NCI-H524 treated with DMSO at 0.1 percent for 48 hours (cell line): ENCODE measurements at regions not wholly inside any gene's neighbourhood (a gene's known extent, or its start where the extent isn't known, plus 50 kb on each side); places are given as distances from the start of the nearest gene placed in this dataset.
"Not testable (repeated sequence)": the region's sequence is repeated elsewhere in the genome, so short reads cannot be mapped to it uniquely, and the experiment has no call there.

Experiments used
- DNase-seq: peaks from one replicate; lab custom pipeline; 2025; lab: John Stamatoyannopoulos, UW

- not testable (repeated sequence) for DNase-seq
Measured at GRCh38 chr5:17034992-17035391, 98.9 kb upstream of the MYO10 start.

- DNase-seq = no peak
Measured at GRCh38 chr5:17037751-17038150, 101.7 kb upstream of the MYO10 start.

DNA sequence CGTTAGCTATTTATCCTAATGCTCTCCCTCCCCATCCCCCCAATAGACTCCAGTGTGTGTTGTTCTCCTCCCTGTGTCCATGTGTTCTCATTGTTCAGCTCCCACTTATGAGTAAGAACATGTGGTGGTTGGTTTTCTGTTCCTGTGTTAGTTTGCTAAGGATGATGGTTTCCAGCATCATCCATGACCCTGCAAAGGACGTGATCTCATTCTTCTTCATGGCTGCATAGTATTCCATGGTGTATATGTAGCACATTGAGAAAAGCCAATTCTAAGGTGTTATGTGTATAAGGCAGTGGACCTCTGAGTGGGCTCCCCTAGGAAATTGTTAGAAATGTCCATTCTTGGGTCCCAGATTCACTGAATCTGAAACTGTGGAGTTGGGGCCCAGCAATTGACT, 103.1 kb upstream of the MYO10 start:
- no peak for DNase-seq

DNA sequence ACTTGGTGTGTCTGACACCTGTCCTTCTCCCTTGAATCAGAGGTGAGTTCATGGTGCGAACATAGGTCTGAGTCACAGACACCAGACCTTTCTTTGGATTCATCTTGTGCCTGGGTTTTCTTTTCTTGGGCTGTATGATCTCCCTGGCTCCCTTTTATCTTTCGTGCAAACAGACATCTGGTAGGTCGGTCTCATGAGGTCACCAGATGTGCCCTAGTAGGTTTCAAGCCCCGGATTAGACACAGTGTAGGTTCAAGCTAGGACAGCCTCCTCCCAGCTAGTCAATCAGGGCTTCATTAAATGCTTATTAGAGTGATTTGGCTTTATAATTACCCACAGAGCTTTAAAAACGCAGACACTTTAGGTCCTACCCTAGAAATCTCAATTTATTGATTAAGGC, 106.0 kb upstream of the MYO10 start:
- peak; percentile 14 for DNase-seq

DNA sequence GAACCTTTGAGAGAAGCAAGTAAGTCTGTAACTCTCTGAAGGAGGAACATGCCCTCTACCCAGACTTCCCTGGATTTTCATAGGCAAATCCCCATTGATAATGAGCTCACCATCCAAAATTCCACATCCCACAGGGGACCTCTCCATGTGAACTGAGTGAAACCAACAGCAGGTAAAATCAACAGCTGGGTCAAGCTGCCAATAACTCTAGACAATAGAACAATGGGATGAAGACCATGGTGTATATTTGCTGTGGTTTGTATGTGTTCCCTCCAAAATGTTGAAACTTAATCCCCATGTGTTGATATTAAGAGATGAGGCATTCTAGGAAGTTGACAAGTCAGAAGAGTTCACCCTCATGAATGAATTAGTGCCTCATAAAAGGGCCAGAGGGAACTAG, 110.2 kb upstream of the MYO10 start:
- DNase-seq = no peak

- no peak for DNase-seq
Measured at GRCh38 chr5:17050236-17050635, 114.1 kb upstream of the MYO10 start.

- no peak for DNase-seq
Measured at GRCh38 chr5:17054911-17055310, 118.8 kb upstream of the MYO10 start.

DNA sequence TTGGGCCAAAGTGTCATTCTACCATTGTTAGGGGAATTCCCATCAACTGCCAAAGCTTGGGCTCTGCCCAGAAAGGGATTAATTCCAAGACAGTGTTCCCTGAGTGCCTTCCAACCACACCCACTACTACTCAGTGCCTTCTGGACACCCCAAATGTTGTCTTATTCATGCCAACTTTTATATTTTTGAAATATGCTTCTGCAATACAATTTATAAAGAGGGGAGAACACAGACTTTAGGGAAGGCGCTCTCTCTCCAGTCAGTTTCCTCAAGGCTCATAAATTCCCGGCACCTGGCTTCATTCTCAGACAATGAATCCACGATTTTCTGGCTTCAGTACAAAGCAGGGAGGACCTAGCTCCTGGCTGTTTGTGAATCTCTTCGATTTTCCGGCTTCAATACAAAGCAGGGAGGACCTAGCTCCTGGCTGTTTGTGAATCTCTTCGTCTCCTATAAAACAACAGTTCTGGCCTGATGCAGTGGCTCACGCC, 120.1 kb upstream of the MYO10 start:
- DNase-seq = peak; percentile 66

DNA sequence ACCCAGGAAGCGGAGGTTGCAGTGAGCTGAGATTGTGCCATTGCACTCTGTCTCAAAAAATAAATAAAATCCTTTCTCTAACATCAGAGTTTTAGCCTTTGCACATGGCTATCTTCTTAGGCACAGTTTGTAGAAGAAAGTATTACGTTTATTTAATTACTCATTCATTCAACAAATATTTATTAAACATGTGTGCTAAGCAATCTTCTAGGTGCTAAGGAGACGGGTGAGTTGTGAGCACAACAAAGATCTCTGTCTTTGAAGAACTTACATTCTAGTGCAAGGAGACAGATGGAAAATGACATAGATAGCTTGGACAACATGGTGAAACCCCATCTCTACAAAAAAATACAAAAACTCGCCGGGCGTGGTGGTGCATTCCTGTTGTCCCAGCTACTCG, 122.3 kb upstream of the MYO10 start:
- no peak for DNase-seq

GRCh38 chr5:17061973-17062470, 125.9 kb upstream of the MYO10 start:
- DNase-seq = peak; percentile 5

GRCh38 chr5:17062741-17063140, 126.7 kb upstream of the MYO10 start:
- DNase-seq = not testable (repeated sequence)

- no peak for DNase-seq
Measured at GRCh38 chr5:17064241-17064640, 128.2 kb upstream of the MYO10 start.

DNA sequence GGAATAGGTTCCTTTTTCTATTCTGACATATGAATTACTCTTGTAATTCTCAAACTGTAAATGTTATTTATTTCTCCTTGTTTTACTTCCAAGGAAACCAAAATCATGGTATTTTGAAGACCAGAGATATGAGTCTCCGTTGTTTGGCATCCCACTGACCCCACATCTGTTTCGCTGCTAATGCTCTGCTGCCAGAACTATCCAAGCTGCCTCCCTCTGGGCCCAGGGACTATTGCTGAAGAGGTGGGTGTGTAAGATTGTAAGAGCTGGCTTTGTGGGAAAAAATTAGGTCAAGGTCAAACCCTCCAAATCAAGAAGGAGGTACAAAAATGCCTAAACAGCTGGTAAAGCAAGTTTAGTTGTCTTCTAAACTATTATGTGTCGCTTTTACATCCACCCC, 129.4 kb upstream of the MYO10 start:
- no peak for DNase-seq

DNA sequence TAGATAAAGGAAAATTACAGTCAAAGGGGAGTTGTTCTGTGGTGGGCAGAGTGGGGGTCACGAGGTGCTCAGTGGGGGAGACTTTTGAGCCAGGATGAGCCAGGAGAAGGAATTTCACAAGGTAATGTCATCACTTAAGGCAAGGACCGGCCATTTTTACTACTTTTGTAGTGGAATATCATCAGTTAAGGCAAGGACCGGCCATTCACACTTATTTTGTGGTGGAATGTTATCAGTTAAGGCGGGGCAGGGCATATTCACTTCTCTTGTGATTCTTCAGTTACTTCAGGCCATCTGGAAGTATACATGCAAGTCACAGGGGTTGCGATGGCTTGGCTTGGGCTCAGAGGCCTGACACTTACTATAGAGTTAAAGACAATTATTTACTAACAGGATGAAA, 129.9 kb upstream of the MYO10 start:
- DNase-seq = not testable (repeated sequence)

- no peak for DNase-seq
Measured at GRCh38 chr5:17067657-17068392, 131.7 kb upstream of the MYO10 start.

DNA sequence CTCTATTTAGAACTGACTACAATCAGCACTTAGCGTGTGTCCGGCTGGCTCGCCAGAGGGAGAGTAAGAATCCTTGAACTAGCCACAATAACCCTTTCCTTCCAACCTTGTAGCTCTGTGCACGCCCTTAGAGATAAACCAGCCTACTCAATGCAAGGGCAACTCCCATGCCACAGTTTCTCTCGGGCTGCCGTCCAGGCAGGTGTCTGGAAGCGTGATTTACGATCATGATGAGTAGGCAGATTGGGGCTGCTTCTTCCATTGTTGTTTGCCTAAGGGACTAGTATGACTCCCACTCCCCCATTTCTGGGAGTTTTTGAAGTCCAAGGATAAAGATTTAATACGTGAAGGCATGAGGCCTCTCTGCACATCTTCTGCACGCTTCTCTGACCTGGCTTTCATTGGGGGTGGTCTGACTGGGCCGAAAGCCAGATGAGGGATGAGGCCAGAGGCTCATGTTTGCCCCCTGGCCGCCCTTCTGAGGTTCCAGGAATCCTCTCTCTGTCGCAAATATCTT, 134.0 kb upstream of the MYO10 start:
- DNase-seq = no peak

GRCh38 chr5:17070647-17071046, 134.6 kb upstream of the MYO10 start:
- DNase-seq = no peak

- DNase-seq = no peak
Measured at GRCh38 chr5:17075236-17075635, 139.1 kb upstream of the MYO10 start.

DNA sequence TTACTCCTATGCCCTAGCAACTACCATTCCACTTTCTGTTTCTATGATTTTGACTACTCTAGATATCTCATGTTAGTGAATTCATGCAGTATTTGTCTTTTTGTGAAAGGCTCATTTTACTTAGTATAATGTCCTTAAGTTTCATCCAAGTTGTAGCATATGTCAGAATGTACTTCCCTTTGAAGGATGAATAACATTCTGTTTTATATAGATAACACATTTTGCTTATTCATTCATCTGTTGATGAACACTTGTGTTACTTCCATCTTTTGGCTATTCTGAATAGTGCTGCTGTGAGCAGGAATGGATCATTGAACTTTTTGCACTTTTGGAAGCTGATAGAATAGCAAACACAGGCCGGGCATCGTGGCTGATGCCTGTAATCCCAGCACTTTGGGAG, 140.2 kb upstream of the MYO10 start:
- no peak for DNase-seq

GRCh38 chr5:17077440-17078233, 139.8 kb upstream of the BASP1 start:
- DNase-seq = no peak

DNA sequence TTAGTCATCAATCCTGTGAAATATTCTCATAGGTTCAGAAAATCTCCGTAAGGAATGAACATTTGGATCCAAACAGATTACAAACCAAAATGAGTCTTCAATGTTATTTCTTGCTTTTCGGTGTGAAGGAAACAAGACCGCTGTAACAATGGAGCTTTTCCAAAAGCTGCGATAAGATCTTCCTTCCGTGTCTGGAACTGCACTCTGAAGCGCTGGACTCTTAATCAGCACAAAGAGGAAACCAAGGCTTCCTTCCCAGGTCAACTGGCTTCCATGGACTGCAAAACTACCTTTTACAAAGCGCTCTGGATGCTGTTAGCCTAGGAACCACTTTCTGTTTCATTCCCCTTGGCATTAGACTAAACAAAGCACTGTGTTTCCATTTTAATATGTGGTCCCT, 137.9 kb upstream of the BASP1 start:
- no peak for DNase-seq

- no peak for DNase-seq
Measured at GRCh38 chr5:17080361-17080760, 137.1 kb upstream of the BASP1 start.

DNA sequence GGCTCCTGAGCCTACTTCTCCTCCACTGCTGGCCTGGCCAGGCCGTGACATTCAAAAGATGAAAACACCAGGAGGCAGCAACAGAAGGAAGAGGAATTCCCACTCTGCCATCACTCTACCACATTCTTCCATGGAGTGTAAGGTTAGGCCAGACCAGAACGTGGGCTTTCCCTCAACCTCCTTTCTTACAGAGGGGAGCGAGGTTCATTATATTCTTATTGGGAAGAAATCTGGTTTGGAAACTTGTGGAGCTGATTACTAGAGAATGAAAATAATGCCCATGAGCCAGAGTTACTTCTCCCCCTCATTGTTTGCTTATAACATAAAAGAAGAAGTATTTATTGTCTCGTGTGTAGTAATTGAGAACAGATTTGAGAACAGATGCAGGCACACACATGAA, 136.3 kb upstream of the BASP1 start:
- DNase-seq = no peak
